ENCODE measurements at regions not wholly inside any gene's neighbourhood (a gene's known extent, or its start where the extent isn't known, plus 50 kb on each side); places are given as distances from the start of the nearest gene placed in this dataset.

DNA sequence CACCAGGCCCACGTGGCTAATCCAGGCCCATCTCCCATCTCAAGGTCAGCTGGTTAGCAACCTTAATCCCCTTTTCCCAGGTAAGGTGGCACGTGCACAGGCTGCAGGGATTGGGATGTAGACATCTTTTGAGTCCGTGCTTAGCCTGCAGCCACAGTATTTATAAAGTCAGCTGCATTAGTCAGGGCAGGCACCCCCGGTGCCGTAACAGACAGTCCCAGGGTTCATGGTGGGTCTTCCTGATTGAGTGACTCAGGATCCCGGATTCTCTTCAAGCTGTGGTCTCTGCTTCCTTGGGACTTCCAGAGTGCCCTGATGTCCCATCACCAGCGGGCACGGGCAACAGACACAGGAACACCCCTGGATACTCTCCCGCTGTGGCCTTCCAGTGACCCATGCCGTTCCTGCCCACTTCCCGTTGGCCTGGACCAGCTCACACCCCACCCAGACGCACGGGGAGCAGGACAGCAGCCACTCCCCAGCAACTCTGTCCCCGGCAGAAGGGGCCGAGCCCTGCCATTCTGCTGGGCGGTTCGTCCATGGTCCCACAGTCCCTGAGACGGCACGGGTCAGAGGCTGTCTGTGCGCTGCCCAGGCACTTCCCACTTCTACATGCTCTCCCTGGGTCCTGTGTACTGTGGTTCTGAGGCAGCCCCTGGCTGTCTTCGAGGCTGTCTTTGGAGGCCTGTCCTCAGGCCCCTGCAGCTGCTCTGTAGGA lies 248.6 kb upstream of the GSE1 start:
- ATAC-seq = no peak
- DNase-seq (ENCODE audit: missing footprints) = no peak
- intact Hi-C loops (cut with DNase I) = no loop called here

DNA sequence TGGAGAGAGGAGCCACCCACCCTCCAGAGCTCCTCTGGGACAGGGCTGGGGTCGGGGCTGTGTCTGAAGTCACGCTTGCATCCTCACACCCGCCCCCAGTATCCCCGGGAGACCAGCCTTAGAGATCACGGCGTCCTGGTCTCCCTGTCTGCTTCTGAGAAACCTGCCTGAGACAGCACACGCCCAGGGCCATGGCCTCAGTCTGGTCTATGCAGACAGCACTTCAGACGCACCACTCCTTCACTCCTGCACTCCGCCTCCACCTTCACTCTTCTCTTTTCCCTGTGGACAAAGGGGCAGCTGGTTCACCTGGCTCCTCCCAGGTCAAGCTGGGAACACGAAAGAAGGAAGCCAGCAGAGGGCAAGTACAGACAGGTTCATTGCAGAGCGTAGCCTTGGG lies 248.0 kb upstream of the GSE1 start:
- DNase-seq (ENCODE audit: missing footprints) = no peak
- intact Hi-C loops (cut with DNase I) = no loop called here
- ATAC-seq = no peak

DNA sequence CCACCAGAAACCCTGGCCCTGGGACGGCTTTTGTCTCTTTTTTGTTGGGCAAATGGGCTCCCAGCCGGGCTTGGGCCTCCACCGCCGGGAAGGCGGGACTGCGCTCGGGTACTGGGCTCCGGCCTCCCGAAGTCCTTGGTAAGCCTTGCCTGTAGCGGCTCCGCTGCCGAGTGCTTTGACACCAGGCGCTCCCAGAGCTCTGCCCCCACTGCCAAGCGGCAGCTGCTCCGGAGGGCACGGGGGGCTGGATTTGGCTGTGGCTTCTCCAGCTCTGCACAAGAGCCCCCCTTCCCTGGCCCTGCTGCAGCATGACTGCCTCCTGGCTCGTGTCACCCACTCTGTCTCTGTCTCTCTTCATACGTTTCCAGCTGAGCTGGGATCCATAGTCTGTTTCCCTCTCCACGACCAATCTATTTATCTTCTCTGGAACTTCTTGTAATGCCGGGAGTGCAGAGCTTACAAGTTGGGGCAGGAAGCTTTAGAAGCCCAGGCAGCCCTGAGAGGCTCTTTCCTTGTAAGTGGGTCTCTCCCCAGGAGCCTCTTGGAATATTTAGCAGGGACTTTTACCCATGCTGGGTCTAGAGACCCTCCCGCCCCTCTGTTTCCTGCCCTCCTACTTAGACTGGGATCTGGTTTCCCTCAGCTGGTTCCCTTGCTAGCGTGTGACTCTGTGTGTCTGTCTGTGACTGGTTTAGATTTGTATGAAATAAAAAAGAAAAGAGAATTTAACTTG lies 246.9 kb upstream of the GSE1 start:
- ATAC-seq = no peak
- DNase-seq (ENCODE audit: missing footprints) = no peak
- intact Hi-C loops (cut with DNase I) = no loop called here

DNA sequence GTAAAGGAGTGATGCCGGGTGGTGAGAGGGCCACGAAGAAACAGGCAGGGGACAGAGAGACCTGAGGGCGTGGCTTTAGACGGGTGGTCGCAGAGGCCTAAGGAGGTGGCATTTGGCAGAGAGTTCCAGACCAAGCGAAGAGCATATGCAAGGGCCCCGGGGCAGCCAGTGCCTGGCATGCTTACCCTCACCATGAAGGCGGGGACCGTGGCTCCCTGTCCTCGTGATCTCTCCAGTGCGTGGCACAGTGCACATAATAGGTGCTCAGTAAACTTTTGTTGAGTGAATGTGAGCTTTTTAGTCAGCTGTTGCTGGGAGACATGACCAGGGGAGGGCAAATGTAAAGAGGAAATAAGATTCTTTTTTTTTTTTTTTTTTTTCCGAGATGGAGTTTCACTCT lies 245.6 kb upstream of the GSE1 start:
- ATAC-seq (no peak), DNase-seq (ENCODE audit: missing footprints) (no peak)
- intact Hi-C loops (cut with DNase I) = no loop called here

DNA sequence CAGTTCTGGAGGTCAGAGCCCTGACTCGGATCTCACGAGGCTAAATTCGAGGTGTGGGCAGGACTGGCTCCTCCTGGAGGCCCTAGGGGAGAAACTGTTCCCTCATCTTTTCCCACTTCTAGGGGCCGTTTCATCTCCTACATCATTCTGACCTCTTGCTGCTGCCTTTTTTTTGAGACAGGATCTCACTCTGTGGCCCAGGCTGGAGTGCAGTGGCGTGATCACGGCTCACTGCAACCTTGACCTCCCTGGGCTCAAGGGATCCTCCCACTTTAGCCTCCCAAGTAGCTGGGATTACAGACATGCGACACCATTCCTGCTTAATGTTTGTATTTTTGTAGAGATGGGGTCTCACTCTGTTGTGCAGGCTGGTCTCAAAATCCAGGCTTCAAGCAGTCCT lies 244.1 kb upstream of the GSE1 start:
- intact Hi-C loops (cut with DNase I) = no loop called here

DNA sequence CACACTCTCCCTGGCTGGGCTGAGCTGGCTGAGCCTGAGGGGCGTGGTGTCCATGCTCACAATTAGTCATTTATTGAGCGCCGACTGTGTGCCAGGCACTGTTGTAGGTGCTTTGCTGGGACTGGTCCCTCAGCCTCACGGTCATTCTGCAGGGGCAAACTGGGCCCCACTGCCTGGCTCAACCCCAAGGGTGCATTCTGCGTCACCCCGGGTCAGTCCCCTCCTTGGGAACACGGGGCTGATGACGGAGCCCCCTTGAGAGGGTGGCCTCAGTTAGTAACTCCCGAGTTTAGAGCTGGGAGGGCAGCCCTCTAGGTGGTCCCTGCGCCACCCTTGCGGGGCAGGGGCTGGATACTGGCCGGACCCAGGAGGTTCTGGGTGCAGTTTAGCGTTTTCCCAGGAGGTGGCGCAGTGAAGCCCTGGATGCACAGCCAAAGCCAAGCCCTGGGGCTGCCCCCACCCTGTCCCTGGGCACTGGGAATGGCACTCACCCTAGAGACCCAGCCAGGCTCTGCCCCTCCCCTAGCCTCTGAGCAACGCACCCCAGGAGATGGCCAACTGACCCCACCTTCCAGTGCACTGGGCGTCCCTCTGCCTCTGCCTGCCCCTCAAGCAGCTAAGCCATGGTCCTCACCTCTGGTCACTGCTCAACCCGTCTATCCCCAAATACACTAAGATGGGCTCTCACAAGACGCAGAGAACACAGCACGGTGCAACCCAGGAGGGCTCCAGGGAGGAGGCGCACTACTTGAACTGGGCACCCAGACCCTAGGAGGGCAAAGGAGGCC lies 243.2 kb upstream of the GSE1 start:
- intact Hi-C loops (cut with DNase I) = loop anchor here (2.0 kb wide), 1 partner anchor 241 kb away; no protein-coding TSS in a partner anchor
- ATAC-seq = peak; percentile 43
- no peak for DNase-seq (ENCODE audit: missing footprints)

More for the DNA sequence above, 244.1 kb upstream of the GSE1 start:
- DNase-seq (ENCODE audit: missing footprints) = no peak
- ATAC-seq = no peak

DNA sequence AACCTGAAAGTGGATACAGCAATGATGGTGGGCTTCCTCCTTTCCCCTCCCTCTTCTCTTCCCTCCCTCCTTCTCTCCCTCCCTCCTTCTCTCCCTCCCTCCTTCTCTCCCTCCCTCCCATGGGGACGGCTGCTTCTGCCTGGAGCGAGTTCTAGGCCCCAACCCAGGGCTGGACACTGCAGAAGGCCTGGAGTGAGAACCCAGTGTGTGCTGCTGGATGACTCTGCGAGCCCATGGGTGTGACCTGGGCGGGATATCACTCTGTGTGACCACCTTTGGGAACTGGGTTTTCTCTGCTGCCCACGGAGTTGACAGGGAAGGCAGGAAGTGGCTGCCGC lies 242.6 kb upstream of the GSE1 start:
- ATAC-seq = peak; percentile 9
- intact Hi-C loops (cut with DNase I) = loop anchor here (2.0 kb wide), 1 partner anchor 240 kb away; no protein-coding TSS in a partner anchor
- no peak for DNase-seq (ENCODE audit: missing footprints)

DNA sequence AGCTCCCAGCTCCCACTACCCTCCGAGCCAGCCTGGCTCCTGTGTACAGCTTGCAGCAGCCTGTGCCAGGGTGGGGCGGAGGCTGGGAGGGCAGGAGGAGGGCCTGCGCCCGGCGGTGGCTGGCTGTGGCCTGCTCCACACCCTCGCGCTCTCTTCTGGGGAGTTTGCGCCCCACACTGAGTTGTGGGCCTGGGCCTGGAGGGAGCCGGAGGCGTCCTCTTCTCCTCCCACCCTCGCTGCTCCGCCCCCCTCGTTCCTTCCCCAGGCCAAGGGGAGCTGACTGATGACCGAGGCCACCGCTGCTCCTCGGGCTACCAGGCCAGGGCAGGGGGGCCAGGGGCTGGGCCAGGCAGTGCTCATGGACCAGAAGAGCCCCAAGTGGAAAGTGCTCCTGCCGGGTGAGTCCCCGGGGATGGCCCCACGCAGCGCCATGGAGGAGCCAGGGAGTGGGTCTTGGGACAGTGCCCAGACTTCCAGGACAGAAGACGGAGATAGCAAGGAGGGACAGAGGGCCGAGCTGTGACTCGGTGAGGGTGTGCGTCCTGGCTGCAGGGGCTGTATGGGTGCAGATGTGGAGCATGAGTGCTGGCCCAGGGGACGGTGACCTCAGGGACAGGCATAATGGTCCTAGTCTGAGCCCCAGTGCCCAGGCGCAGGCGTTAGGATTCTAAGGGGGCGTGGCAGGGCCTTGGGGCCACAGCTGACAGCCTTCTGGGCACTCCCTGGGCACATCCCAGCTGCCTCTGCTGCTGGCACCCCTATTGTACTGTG lies 242.1 kb upstream of the GSE1 start:
- DNase-seq (ENCODE audit: missing footprints) (no peak), ATAC-seq (peak; percentile 29)
- intact Hi-C loops (cut with DNase I) = loop anchor here (2.0 kb wide), 1 partner anchor 240 kb away; no protein-coding TSS in a partner anchor

DNA sequence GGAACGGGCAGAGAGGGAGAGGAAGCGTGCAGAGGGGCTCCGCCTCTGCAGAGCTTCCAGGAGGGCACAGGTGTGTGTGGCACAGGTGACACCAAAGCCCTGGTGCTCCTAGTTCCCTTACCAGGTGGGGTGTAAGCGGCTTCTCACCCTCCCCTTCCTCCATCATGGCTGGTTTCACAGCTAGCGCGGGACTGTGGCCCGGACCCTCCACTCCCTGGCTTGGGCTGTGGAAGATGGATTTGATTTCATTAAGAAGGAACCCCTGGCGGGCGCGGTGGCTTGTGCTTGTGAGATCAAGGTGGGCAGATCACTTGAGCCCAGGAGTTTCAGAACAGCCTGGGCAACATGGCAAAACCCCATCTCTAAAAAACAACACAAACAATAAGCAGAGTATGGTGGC lies 241.2 kb upstream of the GSE1 start:
- DNase-seq (ENCODE audit: missing footprints) (no peak), ATAC-seq (no peak)
- intact Hi-C loops (cut with DNase I) = loop anchor here (2.0 kb wide), 1 partner anchor 239 kb away; no protein-coding TSS in a partner anchor

DNA sequence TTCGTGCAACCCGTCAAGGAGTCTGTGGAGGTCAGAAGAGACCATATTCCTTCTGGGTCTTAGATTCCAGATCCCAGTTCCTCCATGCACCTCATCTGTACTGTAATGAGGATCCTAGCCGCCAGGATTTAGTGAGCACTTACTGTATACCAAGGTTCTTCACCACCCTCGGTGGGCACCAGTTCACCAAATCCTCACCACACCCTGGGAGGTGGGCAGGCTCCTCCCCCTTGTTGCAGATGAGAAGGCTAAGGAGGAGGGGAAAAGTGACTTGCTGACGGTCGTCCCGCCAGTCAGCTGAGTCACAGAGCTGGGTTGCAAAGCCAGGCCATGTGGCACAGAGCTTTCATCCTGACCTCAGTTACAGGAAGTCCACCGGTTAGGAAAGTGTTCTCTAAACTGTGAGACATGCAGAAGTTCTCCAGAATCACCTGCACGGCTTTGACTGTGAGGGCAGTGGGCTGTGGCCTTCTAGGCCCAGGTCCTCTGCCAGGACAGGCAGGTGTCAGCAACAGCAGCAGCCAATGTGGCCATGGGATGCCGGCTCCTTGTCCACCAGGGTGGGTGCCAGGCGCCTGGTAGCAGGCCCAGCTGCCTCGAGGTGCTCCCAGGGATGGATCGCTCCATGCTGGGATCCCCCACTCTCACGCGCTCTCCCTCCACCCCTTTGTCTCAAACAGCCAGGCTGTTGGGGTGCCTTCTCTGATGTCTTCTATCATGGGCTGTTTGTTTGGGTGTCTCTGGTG lies 240.3 kb upstream of the GSE1 start:
- DNase-seq (ENCODE audit: missing footprints) (no peak), ATAC-seq (no peak)
- intact Hi-C loops (cut with DNase I) = no loop called here

DNA sequence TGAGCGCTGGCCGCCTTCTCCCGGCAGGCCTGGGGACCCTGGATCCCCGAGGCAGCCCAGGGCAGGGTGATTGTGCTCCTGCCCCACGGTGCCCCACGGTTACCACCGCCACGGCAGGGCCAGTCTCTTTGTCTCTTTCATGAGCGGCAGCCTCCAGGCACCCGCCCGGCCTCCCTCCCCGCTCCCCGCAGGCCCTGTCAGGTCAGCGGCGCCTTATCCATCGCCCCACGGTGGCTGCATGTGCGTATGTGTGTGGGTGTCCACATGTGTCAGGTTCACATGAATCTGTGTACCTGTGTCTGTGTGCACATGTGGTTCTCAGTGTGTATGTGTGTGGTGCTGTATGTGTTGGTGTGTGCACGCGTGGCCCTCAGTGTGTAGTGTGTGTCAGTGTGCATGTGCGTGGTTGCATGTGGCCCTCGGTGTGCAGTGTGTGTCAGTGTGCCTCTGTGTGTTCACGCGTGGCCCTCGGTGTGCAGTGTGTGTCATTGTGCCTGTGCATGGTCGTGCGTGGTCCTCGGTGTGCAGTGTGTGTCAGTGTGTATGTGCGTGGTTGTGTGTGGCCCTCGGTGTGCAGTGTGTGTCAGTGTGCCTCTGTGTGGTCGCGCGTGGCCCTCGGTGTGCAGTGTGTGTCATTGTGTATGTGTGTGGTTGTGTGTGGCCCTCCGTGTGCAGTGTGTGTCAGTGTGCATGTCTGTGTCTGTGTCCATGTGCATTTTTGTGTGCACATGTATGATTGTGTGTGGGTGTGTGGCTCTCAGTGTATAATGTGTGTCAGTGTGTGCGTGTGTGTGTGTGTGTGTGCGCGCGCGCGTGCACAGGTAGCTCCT lies 239.2 kb upstream of the GSE1 start:
- ATAC-seq (no peak), DNase-seq (ENCODE audit: missing footprints) (no peak)
- intact Hi-C loops (cut with DNase I) = no loop called here

DNA sequence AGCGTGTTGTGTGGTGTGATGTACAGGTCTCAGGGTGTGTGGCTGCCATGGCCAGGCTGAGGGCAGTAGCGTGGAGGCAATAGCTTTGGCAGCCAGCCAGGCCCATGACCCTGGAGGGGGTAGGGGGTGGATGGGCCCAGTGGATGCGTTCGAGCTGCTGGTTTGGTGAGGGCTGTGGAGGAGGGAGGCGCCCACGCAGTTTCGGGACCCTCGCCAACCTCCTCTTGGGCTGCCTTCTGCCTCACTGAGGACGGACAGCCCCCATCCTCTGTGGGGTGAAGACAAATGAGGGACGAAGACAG lies 238.6 kb upstream of the GSE1 start:
- ATAC-seq (no peak), DNase-seq (ENCODE audit: missing footprints) (no peak)
- intact Hi-C loops (cut with DNase I) = no loop called here

DNA sequence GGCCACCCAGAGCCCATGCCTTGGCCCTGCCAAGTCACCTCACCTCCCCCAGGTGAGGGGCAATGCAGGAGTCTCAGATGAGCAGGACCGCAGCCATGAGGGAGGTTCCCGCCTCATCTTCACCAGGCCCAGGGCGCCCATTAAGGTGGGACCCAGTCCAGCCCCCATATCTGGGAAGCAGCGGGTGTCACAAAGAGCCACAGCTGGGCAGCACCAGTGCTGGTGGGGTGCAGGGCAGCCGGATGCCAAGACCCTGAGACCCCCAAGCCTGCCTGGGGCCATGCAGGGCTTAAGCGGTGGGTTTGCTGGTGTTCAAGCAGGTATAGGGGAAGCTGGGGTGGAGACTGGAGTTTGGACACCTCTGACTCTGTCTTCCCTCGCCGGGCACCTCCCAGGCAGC lies 237.8 kb upstream of the GSE1 start:
- ATAC-seq = no peak
- intact Hi-C loops (cut with DNase I) = no loop called here

DNA sequence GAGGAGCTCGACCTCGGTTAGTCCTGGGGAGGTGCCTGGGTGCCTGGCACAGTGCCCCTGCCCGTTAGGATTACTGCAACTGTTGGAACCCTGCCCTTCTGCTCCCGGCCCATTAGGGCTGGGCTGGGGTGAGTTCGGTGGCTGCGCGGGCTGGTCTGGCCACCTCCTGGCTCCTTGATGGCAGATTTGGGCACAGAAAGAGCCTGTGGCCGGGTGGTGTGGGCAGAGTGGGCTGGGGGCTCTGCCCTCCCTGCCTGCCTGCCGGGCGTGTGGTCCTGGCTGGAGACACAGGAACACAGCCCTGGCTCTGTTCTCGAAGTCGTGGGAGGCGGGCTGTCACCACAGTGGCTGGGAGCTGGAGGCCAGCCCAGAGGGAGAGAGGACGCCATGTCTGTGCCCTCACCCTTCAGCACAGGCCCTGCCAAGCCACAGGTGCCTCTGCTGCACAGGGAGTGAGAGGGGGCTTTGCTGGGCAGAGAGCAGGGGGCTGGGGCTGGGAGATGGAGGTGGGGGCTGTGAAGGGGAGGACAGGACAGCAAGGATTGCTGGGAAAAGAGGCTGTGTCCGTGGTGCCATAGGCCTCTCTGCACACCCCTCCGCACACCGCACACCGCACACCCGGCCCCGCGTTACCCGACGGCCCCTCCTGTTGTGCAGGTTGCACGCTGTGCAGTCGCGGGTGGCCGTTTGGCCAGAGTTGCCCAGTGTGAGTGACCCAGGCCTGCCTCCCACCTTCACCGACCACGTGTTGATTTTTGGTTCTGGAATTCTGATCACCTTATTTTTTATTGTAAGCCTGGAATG lies 236.6 kb upstream of the GSE1 start:
- DNase-seq (ENCODE audit: missing footprints) (no peak), ATAC-seq (peak; percentile 83)
- intact Hi-C loops (cut with DNase I) = no loop called here

More for the DNA sequence above, 237.8 kb upstream of the GSE1 start:
- DNase-seq (ENCODE audit: missing footprints) = no peak

DNA sequence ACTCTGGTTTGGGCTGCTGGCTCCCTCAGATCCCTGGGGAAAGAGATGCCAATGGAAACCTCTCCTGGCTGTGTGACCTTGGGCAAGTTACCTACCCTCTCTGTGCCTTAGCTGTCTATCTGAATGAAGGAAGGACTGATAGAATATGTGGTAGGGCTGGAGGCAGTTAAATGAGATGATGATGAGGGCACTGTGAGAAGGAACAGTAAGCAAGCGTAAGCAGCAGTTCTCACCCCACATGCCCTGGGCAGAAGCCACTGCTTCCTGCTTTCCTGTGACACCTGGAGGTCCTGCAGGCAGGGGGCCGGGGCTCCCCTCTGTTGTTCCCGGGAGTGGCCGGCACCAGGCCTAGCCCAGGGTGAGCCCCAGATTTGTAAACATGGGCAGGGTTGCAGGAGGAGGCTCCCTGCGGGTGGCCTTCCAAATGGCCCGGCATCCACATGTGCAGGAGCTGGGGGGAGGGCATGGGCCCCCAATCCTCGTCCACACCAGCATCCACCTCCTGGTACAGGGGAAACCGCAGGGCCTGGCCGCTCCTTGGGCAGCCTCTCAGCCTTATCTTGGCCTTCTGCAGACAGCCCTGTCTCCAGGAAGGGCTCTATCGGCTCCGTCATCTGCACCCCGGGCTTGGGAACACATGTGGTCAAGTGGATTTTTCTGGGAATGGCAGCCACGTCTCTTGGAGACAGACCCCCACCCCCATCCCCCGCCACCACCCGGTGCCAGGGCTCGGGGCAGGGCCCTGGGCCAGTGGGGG lies 235.6 kb upstream of the GSE1 start:
- no peak for DNase-seq (ENCODE audit: missing footprints)
- intact Hi-C loops (cut with DNase I) = no loop called here
- no peak for ATAC-seq

All from Right ventricle myocardium inferior (tissue), 1 donor.